ENCODE measurements at regions not wholly inside any gene's neighbourhood (a gene's known extent, or its start where the extent isn't known, plus 50 kb on each side); places are given as distances from the start of the nearest gene placed in this dataset.

GRCh38 chr7:124208642-124209041 lies 175.8 kb upstream of the TMEM229A start (continued):
- TF ChIP-seq ZNF782 (CRISPR knock-in tag; IDR thresholded peaks at IDR 0.05; ENCODE audit: borderline replicate concordance), result no peak
- TF ChIP-seq NFE2L2 (IDR thresholded peaks at IDR 0.05; ENCODE audit: low read length), result no peak
- TF ChIP-seq GABPA (IDR thresholded peaks at IDR 0.05; ENCODE audit: low read depth, low read length), result no peak
- no peak for TF ChIP-seq GABPA (CRISPR knock-in tag; IDR thresholded peaks at IDR 0.05; ENCODE audit: low read depth)
- TF ChIP-seq SNAPC5 (CRISPR knock-in tag; IDR thresholded peaks at IDR 0.05; ENCODE audit: borderline replicate concordance), result no peak
- no peak for TF ChIP-seq PRMT3 (CRISPR knock-in tag; IDR thresholded peaks at IDR 0.05; ENCODE audit: borderline replicate concordance, low read depth)
- no peak for TF ChIP-seq ADNP (CRISPR knock-in tag; IDR thresholded peaks at IDR 0.05)
- no peak for TF ChIP-seq KDM3A (CRISPR knock-in tag; IDR thresholded peaks at IDR 0.05; ENCODE audit: low read depth)

GRCh38 chr7:124208173-124208572 lies 175.3 kb upstream of the TMEM229A start:
- ChIA-PET POLR2A (no interaction called here), CTCF (ENCODE audit: low intra/inter-chr PET ratio, low total read pairs) (no interaction called here)
- H3K4me3 ChIP-seq (replicated peaks in 1 of 3; ENCODE audit: insufficient read depth in 1 of 3, low read depth in 2 of 3, low read length in 3 of 3), result no peak overlapping the region
- no peaks in the 10 kb centered on the region for H3K36me3 ChIP-seq (replicated peaks in 1 of 2; ENCODE audit: control insufficient read depth in 1 of 2, insufficient read depth in 2 of 2, low read length in 2 of 2)
- H2AFZ ChIP-seq (ENCODE audit: low read length), result no peak overlapping the region
- no peaks in the 10 kb centered on the region for H3K4me1 ChIP-seq (ENCODE audit: insufficient read depth, low read length)
- 46% methylated on average over 2 of the region's 2 CpGs for WGBS (ENCODE audit: low lambda C conversion rate)
- no TSS peak for BruUV-seq (replicated peaks)
- no peak overlapping the region for H3K9ac ChIP-seq (ENCODE audit: insufficient read depth, low read depth, low read length)
- no peaks in the 10 kb centered on the region for H3K27me3 ChIP-seq (ENCODE audit: control insufficient read depth in 1 of 2, insufficient read depth in 2 of 2, low read length in 2 of 2)
- ATAC-seq (no peak), DNase-seq (ENCODE audit: low spot score) (no peak), FAIRE-seq (no peak)
- intact Hi-C loops (cut with micrococcal nuclease; ENCODE audit: unreplicated experiment) (no loop called here), in situ Hi-C loops (cut with HindIII; ENCODE audit: extremely low pct_ligation_motif_present, low pct_unique_long_range_greater_than_20kb) (no loop called here)
- no peaks in the 10 kb centered on the region for H4K20me1 ChIP-seq (ENCODE audit: insufficient read depth, low read length)
- TF ChIP-seq ZKSCAN5 (CRISPR knock-in tag; IDR thresholded peaks at IDR 0.05) (no peak), ZKSCAN1 (IDR thresholded peaks at IDR 0.05; ENCODE audit: low read length) (no peak), MYC (CRISPR knock-in tag; IDR thresholded peaks at IDR 0.05; ENCODE audit: borderline replicate concordance) (no peak), ZNF572 (CRISPR knock-in tag; IDR thresholded peaks at IDR 0.05) (no peak), SOX13 (IDR thresholded peaks at IDR 0.05) (no peak), SOX13 (CRISPR knock-in tag; conservative IDR thresholded peaks at IDR 0.05 in 1 of 2, IDR thresholded peaks at IDR 0.05 in 1 of 2) (no peak)
- H3K27ac ChIP-seq (ENCODE audit: extremely low read length, insufficient read depth, low read length), result no peak overlapping the region
- H3K9me3 ChIP-seq (ENCODE audit: low read length), result no peaks in the 10 kb centered on the region
- no peak overlapping the region for H3K4me2 ChIP-seq (ENCODE audit: low read depth, low read length)
- no peaks in the 10 kb centered on the region for H3K79me2 ChIP-seq (ENCODE audit: insufficient read depth, low read length)
